ENCODE measurements at regions not wholly inside any gene's neighbourhood (a gene's known extent, or its start where the extent isn't known, plus 50 kb on each side); places are given as distances from the start of the nearest gene placed in this dataset.
"Not testable (repeated sequence)": the region's sequence is repeated elsewhere in the genome, so short reads cannot be mapped to it uniquely, and the experiment has no call there.

DNA sequence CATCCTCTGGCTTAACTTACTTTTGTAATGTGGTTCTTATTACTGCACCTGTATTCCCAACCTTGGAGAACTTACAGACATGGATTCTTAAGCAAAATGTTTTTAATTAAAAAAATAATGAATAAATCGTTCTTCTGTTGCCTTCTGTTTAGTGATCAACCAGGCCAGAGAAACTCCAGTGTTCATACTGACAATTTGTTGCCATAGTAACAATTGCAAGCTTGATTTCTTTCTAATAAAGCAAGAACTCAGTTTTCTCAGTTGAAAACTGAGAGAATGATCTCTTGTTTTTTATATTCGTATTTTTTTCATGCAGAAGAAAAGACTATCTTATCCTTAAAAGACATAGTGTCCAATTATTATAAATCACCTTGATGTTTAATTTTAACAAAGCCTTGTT is 106.5 kb upstream of the LMNTD1 start:
- peaks cover 0 to 6% (median 1%) of the 10 kb centered on the region in 3 donors for H3K9me3 Mint-ChIP-seq
- H3K27ac Mint-ChIP-seq: no peak overlapping the region
- H3K27me3 Mint-ChIP-seq: peaks cover 3% of the 10 kb centered on the region
- H3K4me1 Mint-ChIP-seq: no peaks in the 10 kb centered on the region
- H3K36me3 Mint-ChIP-seq: peaks cover 6% of the 10 kb centered on the region
- H3K4me3 Mint-ChIP-seq: no peak overlapping the region

DNA sequence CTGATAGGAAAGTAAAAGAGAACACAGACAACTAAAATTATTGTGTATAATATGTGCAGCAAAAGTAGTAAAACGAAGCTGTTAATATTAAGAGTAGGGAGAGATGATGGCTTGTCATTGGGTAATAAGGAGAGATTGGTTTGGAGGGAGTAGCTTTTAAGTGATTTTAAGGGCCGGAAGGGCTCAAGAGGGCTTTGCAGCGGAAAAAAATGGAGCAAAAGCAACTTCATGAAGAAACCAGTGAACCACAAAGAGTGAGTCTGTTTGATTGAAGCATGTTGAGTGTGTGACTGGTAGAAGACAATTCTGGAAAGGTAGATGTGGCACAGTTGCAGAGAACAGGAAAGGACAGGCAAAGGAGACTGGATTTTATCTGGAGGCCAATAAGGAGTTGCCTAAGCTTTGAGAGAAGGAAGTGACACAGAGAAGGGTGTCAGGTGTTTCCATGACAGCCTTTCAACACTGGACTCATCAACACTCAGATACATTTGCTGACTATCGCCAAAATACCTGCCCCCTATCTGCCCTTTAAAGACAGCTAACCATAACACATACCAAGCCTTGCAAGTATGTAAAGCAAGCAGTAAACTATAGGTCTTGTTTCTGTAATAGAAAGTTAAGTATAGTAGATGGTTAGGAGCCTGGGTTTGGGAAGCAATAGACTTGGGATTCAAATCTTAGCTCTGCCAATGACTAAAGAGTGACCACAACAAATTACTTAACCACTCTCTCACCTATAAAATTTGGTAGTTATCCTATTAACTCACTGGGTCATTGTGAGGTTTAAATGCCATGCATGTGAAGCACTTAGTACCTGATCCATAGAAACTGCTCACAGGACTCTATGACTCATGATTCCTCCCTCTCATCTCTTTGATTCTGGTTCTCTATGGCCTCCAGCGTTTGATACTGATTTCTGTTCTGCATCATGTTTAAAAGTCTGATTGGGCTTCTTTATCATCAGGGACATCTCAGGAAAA is 117.3 kb upstream of the LMNTD1 start:
- Mint-ChIP-seq H3K27me3 (peaks cover 3% of the 10 kb centered on the region), H3K9me3 (peaks cover 0 to 2% (median 0%) of the 10 kb centered on the region in 3 donors), H3K27ac (no peak overlapping the region), H3K4me1 (peaks cover 0 to 2% (median 0%) of the 10 kb centered on the region in 3 donors), H3K4me3 (no peak overlapping the region), H3K36me3 (no peaks in the 10 kb centered on the region)

DNA sequence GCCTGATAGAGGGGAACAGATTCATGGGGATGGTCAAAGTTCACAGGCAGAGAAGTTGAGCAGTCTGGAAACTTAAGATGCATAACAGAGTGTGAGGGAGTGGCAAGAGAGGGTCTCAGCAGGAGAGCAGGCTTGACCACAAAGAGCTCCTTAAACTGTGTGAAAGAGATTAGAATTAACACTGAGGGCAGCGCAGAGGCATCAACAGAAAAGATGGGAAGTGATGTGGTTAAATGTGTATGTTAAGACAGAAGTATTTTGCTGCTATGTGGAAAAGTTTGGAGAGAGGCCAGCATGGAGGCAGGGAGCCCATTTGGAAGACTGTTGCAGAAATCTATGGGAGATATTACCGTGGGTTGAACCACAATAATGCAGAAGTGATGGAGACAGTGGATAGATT is 122.7 kb upstream of the LMNTD1 start:
- no peaks in the 10 kb centered on the region for H3K36me3 Mint-ChIP-seq
- H3K27me3 Mint-ChIP-seq: no peaks in the 10 kb centered on the region
- no peak overlapping the region for H3K27ac Mint-ChIP-seq
- H3K9me3 Mint-ChIP-seq: no peaks in the 10 kb centered on the region
- H3K4me3 Mint-ChIP-seq: no peak overlapping the region
- H3K4me1 Mint-ChIP-seq: peaks cover 0 to 2% (median 0%) of the 10 kb centered on the region in 3 donors

DNA sequence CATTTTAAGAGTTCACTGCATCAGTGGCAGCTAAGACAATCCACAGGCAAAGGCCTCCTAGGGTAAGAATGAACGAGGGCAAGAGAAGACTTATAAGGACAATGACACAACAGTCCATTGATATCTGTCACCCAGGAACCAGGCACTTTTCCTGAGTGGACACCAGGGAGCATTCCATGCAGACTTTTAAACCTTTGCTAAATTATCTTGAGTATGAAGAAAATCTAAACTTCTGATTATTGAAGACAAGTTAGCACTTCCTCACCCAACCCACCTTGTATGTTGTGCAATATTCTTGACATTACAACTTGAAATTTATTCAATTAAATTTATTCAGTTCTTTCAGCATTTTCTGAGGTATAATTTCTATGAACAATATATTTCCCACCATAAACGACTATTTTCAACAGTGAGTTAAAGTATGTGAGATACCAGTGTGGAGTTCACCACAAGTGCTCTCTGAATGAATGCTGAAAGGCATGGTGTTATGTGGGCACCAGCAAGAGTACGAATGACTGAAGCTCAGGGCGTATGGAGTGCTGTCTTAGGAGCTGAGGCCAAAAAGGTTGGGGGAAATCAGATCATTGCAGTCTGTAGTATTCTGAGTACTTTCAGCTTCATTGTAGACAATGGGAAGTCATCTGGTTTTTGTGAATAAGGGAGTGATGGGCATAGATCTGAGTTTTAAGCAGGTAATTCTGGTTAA is 124.3 kb upstream of the LMNTD1 start:
- H3K4me1 Mint-ChIP-seq: no peaks in the 10 kb centered on the region
- no peak overlapping the region for H3K27ac Mint-ChIP-seq
- H3K4me3 Mint-ChIP-seq: no peak overlapping the region
- no peaks in the 10 kb centered on the region for H3K27me3 Mint-ChIP-seq
- no peaks in the 10 kb centered on the region for H3K36me3 Mint-ChIP-seq
- no peaks in the 10 kb centered on the region for H3K9me3 Mint-ChIP-seq

DNA sequence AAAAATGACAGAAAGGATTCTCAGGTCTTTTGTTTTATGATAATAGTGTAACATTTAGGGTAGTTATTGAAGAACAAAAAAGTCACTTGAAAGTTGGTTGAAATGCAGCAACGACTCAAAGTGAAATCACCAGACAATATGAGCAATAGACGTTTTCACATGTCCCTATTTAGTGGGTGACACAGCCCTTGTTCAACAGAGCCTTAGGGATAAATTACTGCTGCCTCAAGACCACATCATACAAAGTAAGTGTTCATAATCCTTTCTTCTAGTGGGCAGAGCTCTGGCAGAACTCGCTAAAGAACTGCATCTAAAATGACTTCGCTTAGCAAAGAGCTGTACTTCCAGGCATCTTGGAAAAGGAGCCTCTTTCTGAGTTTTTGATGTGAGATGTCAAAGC is 128.5 kb upstream of the LMNTD1 start:
- Mint-ChIP-seq H3K27me3 (no peaks in the 10 kb centered on the region), H3K27ac (no peak overlapping the region), H3K36me3 (no peaks in the 10 kb centered on the region), H3K4me3 (no peak overlapping the region), H3K4me1 (no peaks in the 10 kb centered on the region), H3K9me3 (no peaks in the 10 kb centered on the region)

DNA sequence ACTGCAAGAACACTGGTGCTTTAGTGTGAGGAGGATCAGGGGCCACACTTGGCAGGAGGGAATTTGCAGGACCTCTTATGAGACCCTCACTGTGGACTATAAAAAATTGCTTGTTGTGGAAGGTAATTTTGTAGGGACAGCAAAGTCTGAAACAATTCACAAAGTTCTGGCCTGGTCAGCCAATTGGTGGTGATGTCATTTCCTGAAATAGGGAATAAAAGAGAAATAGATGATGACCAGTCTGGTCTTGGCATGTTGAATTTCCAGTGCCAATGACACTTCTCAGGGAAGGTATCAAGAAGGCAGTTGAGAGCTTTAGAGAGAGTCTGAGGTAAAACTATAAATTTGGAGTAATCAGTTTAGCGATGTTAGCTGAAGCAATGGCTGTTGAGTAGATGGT is 129.3 kb upstream of the LMNTD1 start:
- H3K27me3 Mint-ChIP-seq: no peaks in the 10 kb centered on the region
- peaks cover 0 to 3% (median 0%) of the 10 kb centered on the region in 3 donors for H3K9me3 Mint-ChIP-seq
- no peaks in the 10 kb centered on the region for H3K36me3 Mint-ChIP-seq
- H3K27ac Mint-ChIP-seq: no peak overlapping the region
- no peaks in the 10 kb centered on the region for H3K4me1 Mint-ChIP-seq
- no peak overlapping the region for H3K4me3 Mint-ChIP-seq

DNA sequence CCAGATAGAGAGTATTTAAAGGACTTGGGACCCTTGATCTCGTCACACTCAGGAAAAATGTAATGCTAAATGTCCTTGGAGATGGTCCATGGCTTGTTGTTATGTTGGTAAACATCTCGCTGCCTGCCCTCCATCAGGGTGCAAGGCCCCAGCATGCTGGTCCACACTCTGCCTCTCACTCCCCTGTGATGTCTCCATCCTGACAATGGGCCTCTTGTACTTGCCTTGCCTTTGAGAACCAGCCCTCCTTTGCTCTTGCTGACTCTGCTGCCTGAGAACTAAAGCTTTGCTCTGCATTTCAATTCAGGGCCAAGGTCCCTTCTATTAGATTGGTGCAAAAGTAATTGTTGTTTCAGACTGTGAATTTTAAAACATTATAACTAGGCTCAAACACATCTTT is 131.0 kb upstream of the LMNTD1 start:
- H3K36me3 Mint-ChIP-seq: no peaks in the 10 kb centered on the region
- no peak overlapping the region for H3K27ac Mint-ChIP-seq
- H3K4me3 Mint-ChIP-seq: no peak overlapping the region
- peaks cover 0 to 4% (median 0%) of the 10 kb centered on the region in 3 donors for H3K9me3 Mint-ChIP-seq
- no peaks in the 10 kb centered on the region for H3K4me1 Mint-ChIP-seq
- no peaks in the 10 kb centered on the region for H3K27me3 Mint-ChIP-seq

DNA sequence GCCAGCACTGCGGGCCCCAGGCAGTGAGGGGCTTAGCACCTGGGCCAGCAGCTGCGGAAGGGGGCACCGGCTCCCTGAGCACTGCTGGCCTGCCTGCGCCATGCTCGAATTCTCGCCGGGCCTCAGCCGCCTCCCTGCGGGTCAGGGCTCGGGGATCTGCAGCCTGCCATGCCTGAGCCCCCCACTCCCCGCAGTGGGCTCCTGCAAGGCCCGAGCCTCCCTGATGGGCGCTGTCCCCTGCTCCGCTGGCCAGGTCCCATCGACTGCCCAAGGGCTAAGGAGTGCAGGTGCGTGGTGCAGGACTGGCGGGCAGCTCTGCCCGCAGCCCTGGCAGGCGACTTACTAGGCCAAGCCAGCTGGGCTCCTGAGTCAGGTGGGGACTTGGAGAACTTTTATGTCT is 133.3 kb upstream of the LMNTD1 start:
- Mint-ChIP-seq H3K4me3 (no peak overlapping the region), H3K36me3 (no peaks in the 10 kb centered on the region), H3K27ac (no peak overlapping the region), H3K4me1 (no peaks in the 10 kb centered on the region), H3K9me3 (peaks cover 0 to 4% (median 0%) of the 10 kb centered on the region in 3 donors), H3K27me3 (no peaks in the 10 kb centered on the region)

DNA sequence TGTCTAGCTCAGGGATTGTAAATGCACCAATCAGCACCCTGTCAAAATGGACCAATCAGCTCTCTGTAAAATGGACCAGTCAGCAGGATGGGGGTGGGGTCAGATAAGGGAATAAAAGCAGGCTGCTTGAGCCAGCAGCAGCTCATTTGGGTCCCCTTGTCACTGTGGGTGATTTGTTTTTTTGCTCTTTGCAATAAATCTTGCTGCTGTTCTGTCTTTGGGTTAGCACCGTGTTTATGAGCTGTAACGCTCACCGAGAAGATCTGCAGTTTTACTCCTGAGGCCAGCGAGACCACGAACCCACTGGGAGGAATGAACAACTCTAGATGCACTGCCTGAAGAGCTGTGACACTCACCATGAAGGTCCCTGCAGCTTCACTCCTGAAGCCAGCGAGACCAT is 134.1 kb upstream of the LMNTD1 start:
- Mint-ChIP-seq H3K27me3 (no peaks in the 10 kb centered on the region), H3K4me3 (no peak overlapping the region), H3K9me3 (peaks cover 0 to 4% (median 0%) of the 10 kb centered on the region in 3 donors), H3K36me3 (no peaks in the 10 kb centered on the region), H3K27ac (no peak overlapping the region), H3K4me1 (no peaks in the 10 kb centered on the region)

DNA sequence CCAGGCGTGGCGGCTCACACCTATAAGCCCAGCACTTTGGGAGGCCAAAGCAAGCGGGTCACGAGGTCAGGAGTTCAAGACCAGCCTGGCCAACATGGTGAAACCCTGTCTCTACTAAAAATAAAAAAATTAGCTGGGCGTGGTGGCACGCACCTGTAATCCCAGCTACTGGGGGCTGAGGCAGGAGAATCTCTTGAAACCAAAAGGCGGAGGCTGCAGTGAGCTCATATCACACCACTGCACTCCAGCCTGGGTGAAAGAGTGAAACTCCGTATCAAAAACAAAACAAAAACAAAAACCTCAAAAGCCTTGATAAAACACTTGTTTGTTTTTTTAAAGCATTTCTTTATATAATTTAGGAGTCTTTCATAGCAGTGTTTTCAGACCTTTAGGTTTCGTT is 135.8 kb upstream of the LMNTD1 start:
- not testable (repeated sequence) for H3K9me3 Mint-ChIP-seq, H3K27ac Mint-ChIP-seq, H3K27me3 Mint-ChIP-seq, H3K36me3 Mint-ChIP-seq, H3K4me3 Mint-ChIP-seq, H3K4me1 Mint-ChIP-seq

DNA sequence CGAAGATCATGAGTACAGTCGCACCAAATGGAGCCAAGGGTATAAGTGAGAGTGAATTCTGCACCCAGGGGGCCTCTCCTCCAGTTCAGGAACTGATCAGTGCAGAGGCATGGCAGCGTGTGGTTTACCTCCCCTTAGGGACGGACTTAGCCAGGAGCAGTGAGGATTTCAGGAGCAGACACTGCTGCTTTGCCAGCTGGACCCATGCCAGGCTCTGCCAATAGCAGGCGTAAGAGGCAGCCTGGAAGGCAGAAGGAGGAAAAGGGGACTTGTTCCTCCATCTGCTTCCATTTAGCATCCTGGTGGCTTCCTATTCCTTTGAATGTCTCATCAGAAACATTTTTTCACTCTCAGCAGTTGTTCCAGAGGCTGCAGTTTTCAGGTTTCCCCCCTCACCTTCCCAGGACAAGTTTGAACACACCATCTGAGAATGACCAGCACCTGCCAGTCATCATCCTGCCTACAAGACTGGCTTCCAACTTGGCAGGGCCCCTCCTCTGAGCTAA is 137.0 kb upstream of the LMNTD1 start:
- Mint-ChIP-seq H3K4me1 (no peaks in the 10 kb centered on the region), H3K36me3 (no peaks in the 10 kb centered on the region), H3K27me3 (peaks cover 2% of the 10 kb centered on the region), H3K27ac (no peak overlapping the region), H3K4me3 (no peak overlapping the region), H3K9me3 (peaks cover 0 to 4% (median 0%) of the 10 kb centered on the region in 3 donors)

DNA sequence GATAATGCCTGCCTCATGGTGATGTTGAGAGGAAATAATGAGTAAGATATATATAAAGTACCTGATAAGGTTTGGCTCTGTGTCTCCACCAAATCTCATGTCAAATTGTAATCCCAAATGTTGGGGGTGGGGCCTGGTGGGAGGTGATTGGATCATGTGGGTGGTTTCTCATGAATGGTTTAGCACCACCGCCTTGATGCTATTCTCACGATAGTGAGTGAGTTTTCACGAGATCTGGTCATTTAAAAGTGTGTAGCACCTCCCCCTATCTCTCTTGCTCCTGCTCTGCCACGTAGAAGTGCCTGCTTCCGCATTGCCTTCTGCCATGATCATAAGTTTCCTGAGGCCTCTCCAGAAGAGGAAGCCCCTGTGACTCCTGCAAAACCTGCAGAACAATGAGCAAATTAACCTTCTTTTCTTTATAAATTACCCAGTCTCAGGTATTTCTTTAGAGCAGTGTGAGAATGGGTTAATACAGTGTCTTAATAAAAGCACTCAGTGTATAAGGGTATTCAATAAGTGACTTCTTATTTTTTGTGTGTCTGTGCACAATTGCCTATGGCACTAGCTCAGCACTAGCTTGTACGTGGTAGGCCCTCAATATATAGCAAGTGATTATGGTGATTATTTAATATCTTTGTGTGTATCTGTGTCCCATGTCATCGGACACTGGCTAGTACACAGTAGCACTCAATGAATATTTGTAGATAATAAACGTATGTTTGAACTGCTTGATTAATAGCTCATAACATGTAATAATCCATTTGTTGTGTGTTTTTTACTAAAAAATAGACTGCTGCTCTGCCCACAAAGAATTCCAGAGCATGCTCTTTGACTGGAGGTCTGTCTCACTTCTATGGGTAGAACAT is 138.1 kb upstream of the LMNTD1 start:
- Mint-ChIP-seq H3K36me3 (no peaks in the 10 kb centered on the region), H3K4me3 (no peak overlapping the region), H3K27ac (no peak overlapping the region), H3K27me3 (peaks cover 8% of the 10 kb centered on the region), H3K9me3 (peaks cover 0 to 4% (median 0%) of the 10 kb centered on the region in 3 donors), H3K4me1 (no peaks in the 10 kb centered on the region)

DNA sequence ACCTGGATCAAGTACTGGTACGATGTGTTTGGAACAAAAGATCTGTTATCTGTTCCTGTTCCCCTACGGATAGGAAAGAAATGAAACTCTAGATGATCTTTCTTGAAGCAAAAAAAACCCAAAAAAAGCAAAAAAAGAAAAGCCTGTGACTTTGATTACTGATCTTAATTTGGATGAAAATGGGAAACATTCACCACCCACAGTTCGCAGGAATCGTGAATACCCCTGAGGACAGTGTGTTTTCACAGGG is 138.7 kb upstream of the LMNTD1 start:
- H3K9me3 Mint-ChIP-seq: peaks cover 0 to 7% (median 5%) of the 10 kb centered on the region in 3 donors
- H3K4me1 Mint-ChIP-seq: no peaks in the 10 kb centered on the region
- no peak overlapping the region for H3K4me3 Mint-ChIP-seq
- no peak overlapping the region for H3K27ac Mint-ChIP-seq
- peaks cover 8% of the 10 kb centered on the region for H3K27me3 Mint-ChIP-seq
- no peaks in the 10 kb centered on the region for H3K36me3 Mint-ChIP-seq

DNA sequence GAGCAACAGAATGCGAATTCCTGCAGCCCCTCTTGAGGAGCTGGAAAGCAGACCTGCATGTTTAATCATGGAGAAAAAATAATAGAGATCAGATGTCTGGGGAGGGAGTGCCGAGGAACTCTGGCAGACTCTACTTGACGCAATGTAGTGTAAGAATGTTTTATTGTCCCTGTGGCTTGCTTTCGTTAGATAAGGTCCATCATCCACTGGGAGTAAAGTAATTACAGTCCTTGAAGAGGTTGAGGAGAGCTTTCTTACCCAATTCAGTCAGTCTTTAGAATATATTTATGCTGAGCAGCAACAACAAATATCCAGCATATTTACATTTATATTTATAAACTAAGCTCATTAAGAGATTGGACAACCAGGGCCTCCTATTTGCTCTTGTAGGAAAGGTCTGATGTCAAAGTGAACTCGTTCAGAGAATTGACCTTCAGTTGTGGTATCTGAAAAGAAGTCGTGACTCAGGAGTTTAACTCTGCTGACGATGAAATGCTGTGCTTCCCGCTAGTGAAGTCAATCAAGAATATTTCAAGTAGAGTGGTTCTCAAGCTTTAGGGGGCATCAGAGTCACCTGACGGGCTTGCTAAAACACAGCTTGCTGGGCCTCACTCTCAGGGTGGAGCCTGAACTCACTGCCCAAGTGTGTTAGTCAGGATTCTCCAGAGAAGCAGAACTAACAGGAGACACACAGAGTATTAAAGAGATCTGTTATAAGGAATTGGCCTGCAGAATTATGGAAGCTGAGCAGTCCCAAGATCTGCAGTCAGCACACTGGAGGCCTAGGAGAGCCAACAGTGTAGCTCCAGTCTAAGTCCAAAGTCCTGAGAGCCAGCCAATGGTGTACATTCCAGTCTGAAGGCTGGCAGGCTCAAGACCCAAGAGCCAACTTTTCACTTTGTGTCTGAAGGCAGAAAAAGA is 139.3 kb upstream of the LMNTD1 start:
- no peak overlapping the region for H3K4me3 Mint-ChIP-seq
- H3K27ac Mint-ChIP-seq: no peak overlapping the region
- H3K27me3 Mint-ChIP-seq: peaks cover 8% of the 10 kb centered on the region
- peaks cover 0 to 5% (median 5%) of the 10 kb centered on the region in 3 donors for H3K9me3 Mint-ChIP-seq
- no peaks in the 10 kb centered on the region for H3K36me3 Mint-ChIP-seq
- no peaks in the 10 kb centered on the region for H3K4me1 Mint-ChIP-seq

Measured in IgD-negative memory B cell (primary cell).